ENCODE measurements at regions not wholly inside any gene's neighbourhood (a gene's known extent, or its start where the extent isn't known, plus 50 kb on each side); places are given as distances from the start of the nearest gene placed in this dataset.

DNA sequence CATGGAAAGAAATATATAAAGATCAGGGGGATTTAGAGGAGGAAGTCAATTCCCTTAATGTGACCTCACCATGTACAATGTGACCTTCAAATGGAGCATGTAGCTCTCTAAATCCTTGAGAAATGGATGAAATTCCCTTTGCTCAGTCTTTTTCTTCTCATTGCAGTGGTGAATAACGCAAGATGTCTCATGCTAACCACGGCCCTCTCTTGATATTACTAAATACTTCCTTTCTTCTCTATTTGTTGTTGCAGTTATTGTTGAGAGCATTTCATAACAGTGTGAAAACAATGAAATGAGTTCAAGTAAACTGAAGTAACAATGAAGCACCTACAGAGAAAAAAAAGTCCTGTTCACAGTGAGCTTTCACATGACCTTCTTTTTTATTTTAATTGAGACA lies 55.6 kb downstream of the ZNF281 start:
- in situ Hi-C loops (cut with HindIII; ENCODE audit: low pct_unique_long_range_greater_than_20kb, low sequenced_read_pairs): no loop called here
- no peak for DNase-seq (ENCODE audit: low read depth)

DNA sequence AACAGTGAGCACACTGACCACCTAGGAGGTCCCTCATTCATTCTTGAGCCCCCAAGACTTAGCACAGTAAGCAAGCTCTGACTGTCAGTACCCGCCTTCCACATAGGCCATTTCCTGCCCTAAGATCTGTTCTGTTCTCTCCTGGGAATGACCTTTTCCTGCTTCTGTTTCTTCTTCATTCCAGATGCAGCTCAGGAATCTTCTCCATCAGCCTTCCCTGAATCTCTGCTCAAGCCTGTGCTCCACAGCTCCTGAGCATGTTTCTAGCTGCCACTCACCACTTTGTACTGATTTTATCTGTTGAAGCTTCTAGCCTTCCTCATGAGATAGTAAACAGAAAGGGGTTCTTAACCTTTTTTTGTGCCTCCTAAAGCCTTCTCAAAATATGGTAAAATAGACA lies 56.6 kb downstream of the ZNF281 start:
- in situ Hi-C loops (cut with HindIII; ENCODE audit: low pct_unique_long_range_greater_than_20kb, low sequenced_read_pairs): no loop called here
- no peak for DNase-seq (ENCODE audit: low read depth)

DNA sequence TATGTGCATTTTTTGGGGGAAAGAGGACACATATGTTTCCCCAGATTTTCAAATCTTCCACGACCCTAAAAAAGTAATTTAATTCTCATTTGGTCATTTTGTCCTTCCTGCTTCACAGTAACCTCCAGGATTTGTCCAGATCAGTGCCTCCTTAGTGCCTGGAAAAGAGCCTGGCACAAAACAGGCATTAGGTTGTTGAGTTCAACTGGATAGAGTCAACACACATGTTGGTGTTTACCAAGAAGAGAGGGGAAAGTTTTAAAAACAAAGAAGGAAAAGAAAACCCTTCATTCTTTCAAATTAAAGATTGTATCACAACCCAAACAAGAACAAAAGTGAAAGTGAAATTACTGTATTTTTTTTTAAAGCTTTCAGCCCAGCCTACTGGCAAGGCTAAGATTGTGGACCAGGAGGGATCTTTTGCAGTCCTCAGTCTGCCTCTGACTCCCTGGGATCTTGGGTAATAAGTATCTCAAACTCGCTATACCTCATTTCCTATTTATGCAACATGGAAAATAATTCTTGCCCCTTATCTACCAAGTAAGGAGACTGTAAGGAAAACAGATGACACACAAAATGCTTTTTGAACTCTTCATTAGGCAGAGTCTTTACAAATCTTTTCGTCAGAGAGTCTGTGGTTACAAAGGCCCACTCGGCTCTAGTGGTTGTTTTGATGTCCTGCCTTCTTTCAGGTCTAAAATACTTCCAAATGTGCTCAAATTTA lies 57.8 kb downstream of the ZNF281 start:
- in situ Hi-C loops (cut with HindIII; ENCODE audit: low pct_unique_long_range_greater_than_20kb, low sequenced_read_pairs): no loop called here
- no peak for DNase-seq (ENCODE audit: low read depth)

DNA sequence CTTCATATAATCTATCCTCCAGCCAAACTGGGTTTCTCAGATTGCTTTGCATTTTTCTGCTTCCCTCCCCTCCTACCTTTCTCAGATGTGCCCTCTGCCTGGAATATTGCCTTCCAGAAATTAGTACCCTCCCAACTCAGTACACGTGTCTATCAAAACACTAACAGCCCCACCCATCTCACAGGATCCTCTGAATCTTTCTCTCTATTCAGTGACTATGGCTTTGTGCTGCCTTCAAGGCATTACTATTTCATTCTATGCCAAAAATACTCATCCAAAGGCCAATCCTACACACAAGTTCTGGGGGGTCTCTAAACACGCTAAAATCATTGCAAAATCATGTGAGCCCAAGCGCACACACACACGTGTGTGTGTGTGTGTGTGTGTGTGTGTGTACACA lies 58.4 kb downstream of the ZNF281 start:
- in situ Hi-C loops (cut with HindIII; ENCODE audit: low pct_unique_long_range_greater_than_20kb, low sequenced_read_pairs): no loop called here
- no peak for DNase-seq (ENCODE audit: low read depth)

DNA sequence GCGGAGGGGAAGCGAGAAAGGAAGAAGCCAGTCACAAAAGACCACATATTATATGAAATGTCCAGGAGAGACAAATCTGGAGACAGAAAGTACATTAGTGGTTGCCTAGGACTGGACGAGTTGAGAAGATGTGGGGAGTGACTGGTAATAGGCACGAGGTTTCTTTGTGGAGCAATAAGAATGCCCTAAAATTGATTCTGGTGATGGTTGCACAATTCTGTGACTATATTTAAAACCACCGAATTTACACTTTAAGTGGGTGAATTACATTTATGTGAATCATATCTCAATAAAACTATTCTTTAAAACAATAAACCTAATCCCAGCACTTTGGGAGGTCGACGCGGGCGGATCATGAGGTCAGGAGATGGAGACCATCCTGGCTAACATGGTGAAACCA lies 63.1 kb downstream of the ZNF281 start:
- no peak for DNase-seq (ENCODE audit: low read depth)
- in situ Hi-C loops (cut with HindIII; ENCODE audit: low pct_unique_long_range_greater_than_20kb, low sequenced_read_pairs): no loop called here

DNA sequence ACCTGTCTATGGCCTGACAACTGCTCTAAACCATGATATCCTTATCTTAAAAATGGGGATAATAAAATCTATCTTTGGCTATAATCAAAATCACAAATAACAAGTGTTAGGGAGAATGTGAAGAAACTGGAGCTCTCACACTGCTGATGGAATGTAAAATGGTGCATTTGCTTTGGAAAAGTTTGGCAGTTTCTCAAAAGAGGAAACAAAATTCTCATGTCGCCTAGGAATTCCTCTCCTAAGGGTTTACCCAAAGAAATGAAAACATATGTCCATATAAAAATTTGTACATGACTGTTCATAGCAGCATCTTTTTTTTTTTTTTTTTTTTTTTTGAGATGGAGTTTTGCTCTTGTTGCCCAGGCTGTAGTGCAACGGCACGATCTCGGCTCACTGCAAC lies 64.3 kb downstream of the ZNF281 start:
- DNase-seq (ENCODE audit: low read depth): no peak
- in situ Hi-C loops (cut with HindIII; ENCODE audit: low pct_unique_long_range_greater_than_20kb, low sequenced_read_pairs): no loop called here

DNA sequence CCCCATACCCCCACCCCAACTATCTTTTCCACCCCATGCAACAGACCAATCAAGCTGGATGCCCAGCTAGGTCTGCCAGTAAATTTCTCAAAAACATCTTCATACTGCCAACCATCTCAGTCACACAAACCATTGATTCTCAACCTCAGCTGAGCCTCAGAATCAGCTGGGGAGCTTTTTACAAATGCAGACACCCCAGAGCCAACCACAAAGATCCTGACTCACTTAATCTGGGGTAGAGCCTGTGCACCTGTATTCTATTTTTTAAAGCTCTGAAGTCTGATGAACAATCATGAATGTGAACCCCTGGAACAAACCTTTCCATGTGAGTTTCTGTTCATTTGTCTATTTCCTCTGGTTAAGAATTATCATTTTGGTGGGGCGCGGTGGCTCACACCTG lies 66.0 kb downstream of the ZNF281 start:
- no peak for DNase-seq (ENCODE audit: low read depth)
- in situ Hi-C loops (cut with HindIII; ENCODE audit: low pct_unique_long_range_greater_than_20kb, low sequenced_read_pairs): no loop called here

DNA sequence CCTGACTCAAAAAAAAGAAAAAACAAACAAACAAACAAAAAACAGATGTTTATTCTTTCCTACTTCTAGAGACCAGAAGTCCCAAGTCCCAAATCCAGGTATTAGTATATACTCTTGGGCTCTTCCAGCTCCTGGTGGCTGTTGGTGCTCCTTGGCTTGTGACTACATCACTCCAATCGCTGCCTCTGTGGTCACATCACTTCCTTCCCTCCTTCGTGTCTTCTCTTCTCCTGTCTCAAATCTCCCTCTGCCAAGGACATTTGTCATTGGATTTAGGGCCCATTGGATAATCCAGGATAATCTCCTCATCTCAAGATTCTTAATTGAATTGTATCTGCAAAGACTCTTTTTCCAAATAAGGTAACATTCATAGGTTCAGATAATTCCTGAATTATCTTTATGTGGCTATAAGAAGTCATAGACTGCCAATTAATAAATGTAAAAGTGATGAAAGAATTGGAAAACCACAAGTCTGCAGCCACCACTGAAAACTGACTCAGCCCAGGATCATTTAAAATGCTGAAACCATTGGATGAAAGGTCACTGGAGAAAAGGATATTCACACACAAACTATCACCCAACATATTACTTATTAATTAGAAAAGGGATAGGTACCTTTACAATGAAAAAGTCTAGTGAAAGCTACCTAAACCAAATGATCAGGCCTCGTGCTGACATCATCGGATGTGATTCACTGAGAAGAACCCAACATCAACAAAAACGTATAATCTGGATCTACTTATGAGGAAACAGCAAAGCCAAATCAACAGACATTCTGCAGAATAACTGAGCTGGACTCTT lies 67.1 kb downstream of the ZNF281 start:
- in situ Hi-C loops (cut with HindIII; ENCODE audit: low pct_unique_long_range_greater_than_20kb, low sequenced_read_pairs): no loop called here
- peak; percentile 68 for DNase-seq (ENCODE audit: low read depth)

DNA sequence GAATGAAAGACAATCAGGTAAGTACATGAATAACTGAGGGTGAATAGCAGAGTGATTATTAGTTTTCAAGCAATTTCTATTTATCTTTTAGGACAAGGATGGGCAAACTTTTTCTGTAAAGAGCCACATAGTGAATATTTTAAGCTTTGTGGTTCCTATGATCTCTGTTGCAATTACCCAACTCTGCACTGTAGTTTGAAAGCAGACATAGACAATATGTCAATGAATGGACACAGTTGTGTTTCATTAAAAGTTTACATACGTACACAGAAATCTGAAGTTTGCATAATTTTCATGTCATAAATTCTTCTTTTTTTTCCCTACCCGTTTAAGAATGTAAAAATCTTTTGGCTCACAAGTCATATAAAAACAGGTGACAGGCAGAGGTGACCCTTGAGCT lies 71.4 kb downstream of the ZNF281 start:
- in situ Hi-C loops (cut with HindIII; ENCODE audit: low pct_unique_long_range_greater_than_20kb, low sequenced_read_pairs): no loop called here
- no peak for DNase-seq (ENCODE audit: low read depth)

DNA sequence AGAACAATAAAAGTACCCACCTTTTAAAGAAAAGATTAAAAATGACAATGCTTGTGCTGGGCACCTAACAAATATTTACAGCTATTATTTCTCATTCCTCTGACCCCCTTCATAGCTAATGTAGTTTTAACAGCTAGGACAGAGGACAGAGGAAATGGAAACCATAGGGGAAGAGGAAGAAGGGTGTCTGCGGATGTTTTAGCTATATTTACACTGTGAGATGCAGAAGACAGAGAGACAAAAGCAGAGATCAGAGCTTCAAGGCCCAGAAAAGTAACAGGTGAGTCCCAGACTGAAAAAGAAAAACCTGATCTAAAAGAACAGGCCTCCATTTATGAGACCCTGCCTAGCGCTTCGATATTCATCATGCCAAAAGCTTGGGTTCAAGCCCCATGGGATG lies 72.0 kb downstream of the ZNF281 start:
- in situ Hi-C loops (cut with HindIII; ENCODE audit: low pct_unique_long_range_greater_than_20kb, low sequenced_read_pairs): no loop called here
- no peak for DNase-seq (ENCODE audit: low read depth)

DNA sequence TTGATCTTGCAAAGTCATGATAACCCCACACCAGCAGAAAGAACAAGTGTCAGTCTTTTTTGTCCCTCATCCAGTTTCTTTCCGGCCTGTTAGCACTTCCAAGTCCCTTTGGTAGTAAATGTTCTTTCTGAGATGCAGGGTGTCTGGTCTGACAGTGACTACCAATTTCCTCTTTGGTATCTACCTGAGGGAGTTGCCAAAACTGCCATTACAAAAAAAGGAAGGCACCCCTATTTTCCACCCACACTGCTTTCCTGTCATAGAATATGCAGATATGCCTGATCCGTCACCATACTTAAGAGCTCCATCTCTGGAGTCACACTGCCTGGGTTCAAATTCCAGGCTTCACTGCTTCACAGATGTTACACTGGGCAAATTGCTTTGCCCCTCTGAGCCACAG lies 72.4 kb downstream of the ZNF281 start:
- no peak for DNase-seq (ENCODE audit: low read depth)
- in situ Hi-C loops (cut with HindIII; ENCODE audit: low pct_unique_long_range_greater_than_20kb, low sequenced_read_pairs): no loop called here

DNA sequence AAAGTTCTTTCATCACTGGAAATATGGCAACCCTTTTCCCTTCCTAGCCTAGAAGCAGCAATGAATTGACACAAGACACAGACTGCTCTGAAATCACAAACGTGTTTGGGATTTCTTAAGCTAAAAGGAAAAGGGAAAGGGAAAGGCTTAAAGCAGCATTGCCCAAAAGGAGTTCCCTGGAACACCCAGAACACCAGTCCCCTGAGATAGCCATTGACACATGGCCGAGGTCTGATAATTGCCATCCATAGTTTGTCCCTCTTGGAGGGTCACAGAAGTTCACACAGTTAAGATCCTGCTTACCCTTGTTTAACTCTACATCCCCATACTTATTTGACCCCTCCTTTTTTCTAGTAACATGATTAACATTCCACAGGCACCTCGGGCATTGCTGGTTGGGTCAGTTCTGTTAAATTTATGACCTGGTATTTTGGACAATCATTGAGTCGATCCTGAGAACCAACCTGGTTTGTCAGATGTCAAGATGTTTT lies 72.9 kb downstream of the ZNF281 start:
- in situ Hi-C loops (cut with HindIII; ENCODE audit: low pct_unique_long_range_greater_than_20kb, low sequenced_read_pairs): no loop called here
- DNase-seq (ENCODE audit: low read depth): no peak

DNA sequence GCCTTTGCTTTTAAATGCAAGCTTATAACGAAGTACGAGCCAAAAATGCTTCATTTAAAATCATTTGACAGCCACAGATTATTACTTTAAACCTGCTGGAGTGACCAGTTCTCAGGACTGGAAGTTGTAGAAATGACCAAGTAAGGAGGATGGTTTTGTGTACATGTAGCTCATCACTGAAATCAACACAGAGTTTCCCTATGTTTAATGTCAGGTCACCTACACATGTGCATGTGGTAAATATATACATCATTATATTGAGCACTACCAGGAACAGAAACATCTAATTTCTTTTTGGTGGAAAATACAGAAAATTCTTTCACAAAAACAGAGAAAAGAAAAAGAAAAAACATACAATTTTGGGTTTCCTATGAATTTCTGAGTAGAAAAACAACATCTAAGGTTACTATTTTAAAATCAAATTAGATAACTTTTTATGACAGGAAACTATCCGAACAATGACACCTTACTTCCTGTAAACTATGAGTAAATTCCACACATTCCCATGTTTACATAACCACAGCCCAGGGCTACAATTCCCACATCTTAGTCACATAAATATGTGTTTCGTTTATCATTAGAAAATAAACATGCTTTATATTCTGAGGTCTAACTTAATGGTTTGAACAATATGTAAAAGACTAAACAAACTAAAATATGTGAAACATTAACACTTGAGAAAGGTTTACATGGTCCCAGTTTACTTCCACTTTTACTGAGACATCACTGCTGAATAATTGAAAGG lies 73.6 kb downstream of the ZNF281 start:
- DNase-seq (ENCODE audit: low read depth): peak; percentile 46

DNA sequence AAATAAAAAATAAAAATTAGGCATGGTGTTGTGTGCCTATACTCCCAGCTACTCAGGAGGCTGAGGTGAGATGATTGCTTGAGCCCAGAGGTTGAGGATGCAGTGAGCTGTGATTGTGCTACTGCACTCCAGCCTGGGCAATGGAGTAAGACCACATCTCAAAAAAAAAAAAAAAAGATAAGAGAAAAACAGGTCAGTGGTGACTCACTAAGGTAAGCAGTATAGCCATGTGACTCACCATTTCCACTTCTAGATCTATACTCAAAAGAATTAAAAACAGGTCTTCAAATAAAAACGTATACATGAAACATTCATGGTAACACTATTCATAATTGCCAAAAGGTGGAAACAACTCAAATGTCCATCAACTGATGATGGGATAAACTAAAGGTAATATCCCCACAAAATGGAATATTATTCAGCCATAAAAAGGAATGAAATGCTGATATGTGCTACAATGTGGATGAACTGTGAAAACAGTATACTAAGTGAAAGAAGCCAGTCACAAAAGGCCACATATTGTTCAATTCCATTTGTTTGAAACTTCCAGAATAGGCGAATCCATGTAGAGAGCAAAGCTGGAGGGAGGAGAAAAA lies 75.1 kb downstream of the ZNF281 start:
- in situ Hi-C loops (cut with HindIII; ENCODE audit: low pct_unique_long_range_greater_than_20kb, low sequenced_read_pairs): no loop called here
- peak; percentile 58 for DNase-seq (ENCODE audit: low read depth)

More for the DNA sequence above, 73.6 kb downstream of the ZNF281 start:
- in situ Hi-C loops (cut with HindIII; ENCODE audit: low pct_unique_long_range_greater_than_20kb, low sequenced_read_pairs): no loop called here

DNA sequence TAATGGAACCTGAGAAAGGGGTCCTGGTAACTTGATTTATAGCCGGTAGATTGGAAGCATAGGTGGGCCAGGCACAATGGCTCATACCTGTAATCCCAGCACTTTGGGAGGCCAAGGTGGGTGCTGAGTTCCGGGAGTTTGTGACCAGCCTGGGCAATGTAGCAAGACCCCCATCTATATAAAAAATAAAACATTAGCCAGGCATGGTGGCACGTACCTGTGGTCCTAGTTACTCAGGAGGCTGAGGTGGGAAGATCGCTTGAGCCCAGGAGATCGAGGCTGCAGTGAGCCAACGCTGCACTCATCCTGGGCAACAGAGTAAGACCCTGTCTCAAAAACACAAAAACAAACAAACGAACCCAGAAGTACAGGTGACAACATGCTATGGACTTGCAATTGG lies 76.5 kb downstream of the ZNF281 start:
- no peak for DNase-seq (ENCODE audit: low read depth)
- in situ Hi-C loops (cut with HindIII; ENCODE audit: low pct_unique_long_range_greater_than_20kb, low sequenced_read_pairs): no loop called here

DNA sequence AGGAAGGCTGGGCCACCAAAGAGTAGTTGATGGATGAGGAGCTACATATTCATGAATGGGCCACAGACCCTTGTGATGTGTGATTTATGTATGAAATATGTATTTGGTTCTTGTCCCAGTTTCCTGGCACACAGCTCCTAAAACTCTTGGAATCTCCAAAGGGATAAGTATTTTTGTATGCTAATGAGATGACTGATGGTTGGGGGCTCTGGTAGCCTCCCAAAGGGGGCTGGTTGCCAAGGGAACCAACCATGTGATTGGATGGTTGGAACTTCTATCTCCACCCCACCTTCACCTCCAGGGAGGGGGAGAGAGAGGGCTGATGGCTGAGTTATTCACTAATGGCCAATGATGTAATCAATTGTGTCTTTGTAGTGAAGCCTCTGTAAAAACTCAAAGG lies 77.1 kb downstream of the ZNF281 start:
- no peak for DNase-seq (ENCODE audit: low read depth)
- in situ Hi-C loops (cut with HindIII; ENCODE audit: low pct_unique_long_range_greater_than_20kb, low sequenced_read_pairs): no loop called here

DNA sequence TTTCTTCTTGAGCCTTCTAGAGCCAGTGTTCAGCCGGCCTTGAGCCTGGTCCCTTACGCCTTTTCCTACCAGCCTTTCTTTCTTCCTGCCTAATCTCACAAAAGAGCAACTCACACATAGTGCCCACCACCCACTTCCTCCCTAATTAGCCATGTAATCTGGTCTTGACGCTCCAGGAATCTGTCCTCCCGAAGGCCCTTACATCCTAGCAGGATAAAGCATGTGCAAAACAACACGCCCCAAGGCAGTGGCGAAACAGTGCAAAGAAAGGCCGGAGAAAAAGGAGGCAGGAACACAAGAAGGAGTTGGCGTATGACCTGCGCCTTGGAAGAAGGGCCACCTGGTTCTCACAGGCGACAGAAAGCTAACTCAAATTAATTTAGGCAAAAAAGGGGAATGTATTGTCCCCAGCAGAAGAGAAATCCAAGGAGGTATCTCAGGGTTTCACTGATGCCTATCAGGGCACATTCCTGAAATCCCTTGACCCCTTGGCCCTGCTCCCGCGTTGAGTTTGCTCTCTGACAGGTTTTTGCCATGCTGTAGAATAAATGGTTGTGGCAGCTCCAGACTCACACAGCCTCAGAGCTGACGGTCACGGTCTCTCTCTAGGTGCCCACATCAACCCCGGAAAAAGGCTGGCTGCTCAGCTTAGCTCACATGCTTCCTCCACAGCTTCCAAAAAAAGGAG lies 79.0 kb downstream of the ZNF281 start:
- DNase-seq (ENCODE audit: low read depth): no peak
- in situ Hi-C loops (cut with HindIII; ENCODE audit: low pct_unique_long_range_greater_than_20kb, low sequenced_read_pairs): no loop called here

DNA sequence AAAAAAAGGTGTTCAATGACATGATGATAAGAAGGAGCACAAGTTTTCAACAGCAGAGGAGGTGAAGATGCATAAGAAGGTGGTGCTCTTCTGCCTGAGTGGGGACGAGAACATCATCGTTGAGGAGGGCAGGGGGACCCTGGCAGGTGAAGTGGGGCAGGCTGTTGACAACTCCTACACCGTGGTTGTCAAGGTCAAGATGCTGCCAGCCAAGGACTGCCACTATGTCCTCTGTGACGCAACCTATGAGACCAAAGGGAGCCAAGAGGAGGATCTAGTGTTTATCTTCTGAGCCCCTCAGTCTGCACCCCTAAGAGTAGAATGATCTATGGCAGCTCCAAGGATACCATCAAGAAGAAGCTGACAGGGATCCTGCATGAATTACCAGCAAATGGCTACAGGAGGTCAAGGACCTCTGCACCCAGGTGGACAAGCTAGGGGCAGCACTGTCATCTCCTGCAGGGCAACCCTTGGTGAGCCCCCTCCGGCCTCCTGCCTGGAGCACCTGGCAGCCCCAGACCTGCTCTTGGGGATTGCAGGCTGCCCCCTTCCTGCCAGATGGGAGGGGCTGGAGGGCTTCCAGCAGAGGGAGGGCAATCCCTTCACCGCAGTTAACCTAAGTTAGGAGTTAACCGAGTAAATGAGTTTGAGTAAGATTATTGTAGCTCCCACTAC lies 80.5 kb downstream of the ZNF281 start:
- in situ Hi-C loops (cut with HindIII; ENCODE audit: low pct_unique_long_range_greater_than_20kb, low sequenced_read_pairs): no loop called here
- no peak for DNase-seq (ENCODE audit: low read depth)
